H1 (cell line): ENCODE measurements at regions not wholly inside any gene's neighbourhood (a gene's known extent, or its start where the extent isn't known, plus 50 kb on each side); places are given as distances from the start of the nearest gene placed in this dataset.

Source experiments
- BCL11A ChIP-seq, 2 experiments: IDR thresholded peaks; one replicate each; pipeline ENCODE4 v1.6.1; 2011; ENCODE audit warnings: low read depth in 2 of 2, low read length in 2 of 2, mild to moderate bottlenecking in 2 of 2
- BRCA1 ChIP-seq: IDR thresholded peaks from 2 replicates; pipeline ENCODE4 v1.6.1; 2012; ENCODE audit warnings: low read depth, low read length, improper control_type of control experiment
- EP300 ChIP-seq, 2 experiments: IDR thresholded peaks; 1 replicate in 1 of 2; 2 replicates in 1 of 2; pipeline ENCODE4 v1.6.1; 2011 to 2012; ENCODE audit warnings: low read depth in 2 of 2, low read length in 2 of 2, mild to moderate bottlenecking in 2 of 2, borderline replicate concordance in 1 of 2, inconsistent platforms in 1 of 2, moderate library complexity in 1 of 2
- POLR2A ChIP-seq, 2 experiments: IDR thresholded peaks; 1 replicate in 1 of 2; 2 replicates in 1 of 2; pipeline ENCODE4 v1.6.1; 2011; ENCODE audit warnings: low read depth in 2 of 2, low read length in 2 of 2, mild to moderate bottlenecking in 2 of 2; ENCODE audit errors: control extremely low read depth in 1 of 2
- POLR2AphosphoS5 ChIP-seq: IDR thresholded peaks from 2 replicates; pipeline ENCODE4 v1.6.1; 2011; ENCODE audit warnings: low read depth, low read length
- SP1 ChIP-seq: IDR thresholded peaks from 2 replicates; pipeline ENCODE4 v1.6.1; 2011; ENCODE audit warnings: low read depth, low read length
- TF ChIP-seq, protein P1 (sequence below), 3 experiments: IDR thresholded peaks; 1 replicate in 2 of 3; 2 replicates in 1 of 3; pipeline versions ENCODE4 v1.5.1 to v1.6.1; 2011; ENCODE audit warnings: low read length in 3 of 3, mild to moderate bottlenecking in 3 of 3, inconsistent platforms in 2 of 3, low read depth in 1 of 3, moderate library complexity in 1 of 3; ENCODE audit not compliant: insufficient read depth in 1 of 3; ENCODE audit errors: control extremely low read depth in 1 of 3
- TF ChIP-seq, protein P2 (sequence below): IDR thresholded peaks from 2 replicates; pipeline ENCODE4 v1.6.1; 2011; ENCODE audit warnings: low read length, improper control_type of control experiment
- TF ChIP-seq, protein P3 (sequence below): IDR thresholded peaks from 2 replicates; pipeline ENCODE4 v1.6.1; 2012; ENCODE audit warnings: inconsistent platforms

DNA sequence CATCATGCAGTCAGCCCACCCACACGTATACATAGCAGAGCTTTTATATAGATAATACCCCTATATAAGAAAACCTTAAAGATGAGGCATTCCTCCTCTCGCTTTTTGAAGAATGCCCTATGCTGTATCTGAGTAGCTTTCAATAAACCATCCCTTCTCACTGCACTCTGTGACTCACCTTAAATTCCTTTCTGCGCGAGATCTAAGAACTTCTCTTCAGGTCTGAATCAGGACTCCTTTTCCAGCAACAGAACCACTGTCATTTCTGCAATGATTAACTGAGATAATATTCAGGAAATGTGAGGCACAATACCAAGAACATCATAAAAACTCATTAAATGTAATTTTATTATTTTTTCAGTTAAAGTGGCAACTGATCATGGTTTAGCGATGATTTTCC, 76.4 kb upstream of the DCLK2 start:
- no peak for TF ChIP-seq POLR2AphosphoS5
- no peak for TF ChIP-seq BCL11A (IDR thresholded peaks at IDR 0.05; ENCODE audit: low read depth in 2 of 2, low read length in 2 of 2)
- TF ChIP-seq SP1: no peak
- TF ChIP-seq, protein P1, sequence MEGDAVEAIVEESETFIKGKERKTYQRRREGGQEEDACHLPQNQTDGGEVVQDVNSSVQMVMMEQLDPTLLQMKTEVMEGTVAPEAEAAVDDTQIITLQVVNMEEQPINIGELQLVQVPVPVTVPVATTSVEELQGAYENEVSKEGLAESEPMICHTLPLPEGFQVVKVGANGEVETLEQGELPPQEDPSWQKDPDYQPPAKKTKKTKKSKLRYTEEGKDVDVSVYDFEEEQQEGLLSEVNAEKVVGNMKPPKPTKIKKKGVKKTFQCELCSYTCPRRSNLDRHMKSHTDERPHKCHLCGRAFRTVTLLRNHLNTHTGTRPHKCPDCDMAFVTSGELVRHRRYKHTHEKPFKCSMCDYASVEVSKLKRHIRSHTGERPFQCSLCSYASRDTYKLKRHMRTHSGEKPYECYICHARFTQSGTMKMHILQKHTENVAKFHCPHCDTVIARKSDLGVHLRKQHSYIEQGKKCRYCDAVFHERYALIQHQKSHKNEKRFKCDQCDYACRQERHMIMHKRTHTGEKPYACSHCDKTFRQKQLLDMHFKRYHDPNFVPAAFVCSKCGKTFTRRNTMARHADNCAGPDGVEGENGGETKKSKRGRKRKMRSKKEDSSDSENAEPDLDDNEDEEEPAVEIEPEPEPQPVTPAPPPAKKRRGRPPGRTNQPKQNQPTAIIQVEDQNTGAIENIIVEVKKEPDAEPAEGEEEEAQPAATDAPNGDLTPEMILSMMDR (IDR thresholded peaks at IDR 0.05; ENCODE audit: control extremely low read depth in 1 of 3, insufficient read depth in 1 of 3, low read depth in 1 of 3, low read length in 3 of 3): no peak
- no peak for TF ChIP-seq EP300 (IDR thresholded peaks at IDR 0.05; ENCODE audit: borderline replicate concordance in 1 of 2, low read depth in 2 of 2, low read length in 2 of 2)
- TF ChIP-seq, protein P2, sequence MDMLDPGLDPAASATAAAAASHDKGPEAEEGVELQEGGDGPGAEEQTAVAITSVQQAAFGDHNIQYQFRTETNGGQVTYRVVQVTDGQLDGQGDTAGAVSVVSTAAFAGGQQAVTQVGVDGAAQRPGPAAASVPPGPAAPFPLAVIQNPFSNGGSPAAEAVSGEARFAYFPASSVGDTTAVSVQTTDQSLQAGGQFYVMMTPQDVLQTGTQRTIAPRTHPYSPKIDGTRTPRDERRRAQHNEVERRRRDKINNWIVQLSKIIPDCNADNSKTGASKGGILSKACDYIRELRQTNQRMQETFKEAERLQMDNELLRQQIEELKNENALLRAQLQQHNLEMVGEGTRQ: no peak
- TF ChIP-seq POLR2A (IDR thresholded peaks at IDR 0.05; ENCODE audit: control extremely low read depth in 1 of 2, low read depth in 2 of 2, low read length in 2 of 2): no peak
- no peak for TF ChIP-seq BRCA1
- TF ChIP-seq, protein P3, sequence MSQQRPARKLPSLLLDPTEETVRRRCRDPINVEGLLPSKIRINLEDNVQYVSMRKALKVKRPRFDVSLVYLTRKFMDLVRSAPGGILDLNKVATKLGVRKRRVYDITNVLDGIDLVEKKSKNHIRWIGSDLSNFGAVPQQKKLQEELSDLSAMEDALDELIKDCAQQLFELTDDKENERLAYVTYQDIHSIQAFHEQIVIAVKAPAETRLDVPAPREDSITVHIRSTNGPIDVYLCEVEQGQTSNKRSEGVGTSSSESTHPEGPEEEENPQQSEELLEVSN: no peak
